IMR-90 (cell line): ENCODE measurements at regions not wholly inside any gene's neighbourhood (a gene's known extent, or its start where the extent isn't known, plus 50 kb on each side); places are given as distances from the start of the nearest gene placed in this dataset.

Experiments
- CEBPB ChIP-seq: IDR thresholded peaks from 2 replicates; pipeline ENCODE4 v1.6.1; 2012; ENCODE audit warnings: low read depth, low read length, improper control_type of control experiment
- MAFK ChIP-seq: IDR thresholded peaks from 2 replicates; pipeline ENCODE4 v1.6.1; 2012; ENCODE audit warnings: low read depth, low read length, improper control_type of control experiment
- RFX5 ChIP-seq: IDR thresholded peaks from 2 replicates; pipeline ENCODE4 v1.8.0; 2012; ENCODE audit warnings: low read depth, mild to moderate bottlenecking, low read length, moderate library complexity
- TF ChIP-seq, protein P1 (sequence below): conservative IDR thresholded peaks from 2 replicates; pipeline ENCODE4 v1.5.1; 2012; ENCODE audit warnings: mild to moderate bottlenecking, low read depth, low read length, improper control_type of control experiment
- TF ChIP-seq, protein P2 (sequence below): fragments of 150-350 bp; IDR thresholded peaks from 2 replicates; pipeline ENCODE4 v1.6.1; 2016; ENCODE audit warnings: low read depth, mild to moderate bottlenecking, low read length, moderate library complexity, borderline replicate concordance

DNA sequence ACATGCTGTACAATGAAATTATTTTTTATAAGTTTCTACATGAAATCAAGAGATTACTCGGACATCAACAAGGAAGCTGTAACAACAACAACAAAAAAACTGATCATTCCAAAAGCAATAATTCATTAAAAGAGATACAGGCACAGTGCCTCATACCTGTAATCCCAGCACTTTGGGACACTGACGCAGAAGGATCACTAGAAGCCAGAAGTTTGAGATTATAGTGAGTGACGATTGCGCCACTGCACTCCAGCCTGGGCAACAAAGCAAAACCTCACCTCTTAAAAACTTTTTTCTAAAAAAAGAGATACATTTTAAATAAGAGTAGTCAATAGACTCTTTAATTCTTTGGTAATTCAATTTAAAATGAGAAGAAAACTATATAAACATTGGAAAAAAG is 364.3 kb downstream of the TNS1 start:
- TF ChIP-seq, protein P1, sequence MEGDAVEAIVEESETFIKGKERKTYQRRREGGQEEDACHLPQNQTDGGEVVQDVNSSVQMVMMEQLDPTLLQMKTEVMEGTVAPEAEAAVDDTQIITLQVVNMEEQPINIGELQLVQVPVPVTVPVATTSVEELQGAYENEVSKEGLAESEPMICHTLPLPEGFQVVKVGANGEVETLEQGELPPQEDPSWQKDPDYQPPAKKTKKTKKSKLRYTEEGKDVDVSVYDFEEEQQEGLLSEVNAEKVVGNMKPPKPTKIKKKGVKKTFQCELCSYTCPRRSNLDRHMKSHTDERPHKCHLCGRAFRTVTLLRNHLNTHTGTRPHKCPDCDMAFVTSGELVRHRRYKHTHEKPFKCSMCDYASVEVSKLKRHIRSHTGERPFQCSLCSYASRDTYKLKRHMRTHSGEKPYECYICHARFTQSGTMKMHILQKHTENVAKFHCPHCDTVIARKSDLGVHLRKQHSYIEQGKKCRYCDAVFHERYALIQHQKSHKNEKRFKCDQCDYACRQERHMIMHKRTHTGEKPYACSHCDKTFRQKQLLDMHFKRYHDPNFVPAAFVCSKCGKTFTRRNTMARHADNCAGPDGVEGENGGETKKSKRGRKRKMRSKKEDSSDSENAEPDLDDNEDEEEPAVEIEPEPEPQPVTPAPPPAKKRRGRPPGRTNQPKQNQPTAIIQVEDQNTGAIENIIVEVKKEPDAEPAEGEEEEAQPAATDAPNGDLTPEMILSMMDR: no peak
- TF ChIP-seq CEBPB (no peak), RFX5 (no peak), MAFK (no peak)
- TF ChIP-seq, protein P2, sequence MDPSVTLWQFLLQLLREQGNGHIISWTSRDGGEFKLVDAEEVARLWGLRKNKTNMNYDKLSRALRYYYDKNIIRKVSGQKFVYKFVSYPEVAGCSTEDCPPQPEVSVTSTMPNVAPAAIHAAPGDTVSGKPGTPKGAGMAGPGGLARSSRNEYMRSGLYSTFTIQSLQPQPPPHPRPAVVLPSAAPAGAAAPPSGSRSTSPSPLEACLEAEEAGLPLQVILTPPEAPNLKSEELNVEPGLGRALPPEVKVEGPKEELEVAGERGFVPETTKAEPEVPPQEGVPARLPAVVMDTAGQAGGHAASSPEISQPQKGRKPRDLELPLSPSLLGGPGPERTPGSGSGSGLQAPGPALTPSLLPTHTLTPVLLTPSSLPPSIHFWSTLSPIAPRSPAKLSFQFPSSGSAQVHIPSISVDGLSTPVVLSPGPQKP: no peak
